Caco-2 (cell line): ENCODE measurements at regions not wholly inside any gene's neighbourhood (a gene's known extent, or its start where the extent isn't known, plus 50 kb on each side); places are given as distances from the start of the nearest gene placed in this dataset.
A peak's percentile ranks its signal among the peaks of the same experiment; 100 is the strongest.

Experiments used
- BruUV-seq: library from RNA; stranded (reverse); fragments of 400-500 nt; replicated peaks from 2 replicates; lab custom pipeline; 2021; lab: Mats Ljungman, UMichigan
- CTCF ChIA-PET: fragments of 300-600 bp; sonication (Branson Sonifier 250); formaldehyde crosslinking; loops from one replicate; lab custom pipeline; 2022; ENCODE audit warnings: antibody characterized with exemption; lab: Charles Lee
- POLR2A ChIA-PET: fragments of 300-600 bp; sonication (Branson Sonifier 250); formaldehyde crosslinking; loops from one replicate; lab custom pipeline; 2022; ENCODE audit warnings: antibody characterized with exemption; lab: Charles Lee
- DNase-seq, 2 experiments: peaks; one replicate each; pipeline versions ENCODE4 v3.0.0 to v3.0.0-alpha.2; 2020 to 2022
- H3K27me3 ChIP-seq: replicated peaks from 2 replicates; pipeline ENCODE4 v1.6.0; 2011; ENCODE audit warnings: low read length; ENCODE audit not compliant: control insufficient read depth, insufficient read depth
- H3K36me3 ChIP-seq: 2 replicates; pipeline ENCODE4 v1.5.1; 2011; ENCODE audit warnings: low read length; ENCODE audit not compliant: control insufficient read depth, insufficient read depth
- H3K4me1 ChIP-seq: fragments of 250-450 bp; sonication (Bioruptor Pico); 2 replicates; pipeline ENCODE4 v1.5.1; 2020; ENCODE audit warnings: mild to moderate bottlenecking
- H3K4me3 ChIP-seq: 2 replicates; pipeline ENCODE4 v1.5.1; 2011; ENCODE audit warnings: low read depth, mild to moderate bottlenecking, control low read depth, low read length
- H3K9me3 ChIP-seq: fragments of 250-450 bp; sonication (Bioruptor Pico); 2 replicates; pipeline ENCODE4 v1.5.1; 2020; ENCODE audit warnings: mild to moderate bottlenecking, moderate library complexity
- H3K27ac Mint-ChIP-seq: one replicate; pipeline ENCODE4 v1.8.0; 2022; ENCODE audit warnings: mixed read lengths; ENCODE audit not compliant: unreplicated experiment
- H3K27me3 Mint-ChIP-seq: one replicate; pipeline ENCODE4 v1.8.0; 2022; ENCODE audit warnings: mixed read lengths; ENCODE audit not compliant: insufficient read depth, unreplicated experiment
- H3K36me3 Mint-ChIP-seq: one replicate; pipeline ENCODE4 v1.8.0; 2022; ENCODE audit warnings: mild to moderate bottlenecking, mixed read lengths; ENCODE audit not compliant: insufficient read depth, unreplicated experiment
- H3K4me1 Mint-ChIP-seq: one replicate; pipeline ENCODE4 v1.8.0; 2022; ENCODE audit warnings: low read depth, mixed read lengths; ENCODE audit not compliant: unreplicated experiment
- H3K4me3 Mint-ChIP-seq: one replicate; pipeline ENCODE4 v1.8.0; 2022; ENCODE audit warnings: mild to moderate bottlenecking, moderate library complexity, mixed read lengths; ENCODE audit not compliant: unreplicated experiment
- H3K9me3 Mint-ChIP-seq: one replicate; pipeline ENCODE4 v1.8.0; 2022; ENCODE audit warnings: mixed read lengths; ENCODE audit not compliant: unreplicated experiment
- intact Hi-C: fragments of 100-400 bp; cut with micrococcal nuclease; formaldehyde crosslinking; loops from one replicate; pipeline ENCODE4 v1.10.0; 2022; ENCODE audit not compliant: unreplicated experiment
- TF ChIP-seq, protein P1 (sequence below), 2 experiments: fragments of 200-600 bp in 1 of 2; IDR thresholded peaks; 1 replicate in 1 of 2; 2 replicates in 1 of 2; pipeline versions ENCODE4 v1.5.1 to v1.8.0; 2011 to 2022; ENCODE audit warnings: antibody characterized with exemption in 1 of 2, control low read depth in 1 of 2, inconsistent platforms in 1 of 2, low read depth in 1 of 2, low read length in 1 of 2, mild to moderate bottlenecking in 1 of 2, moderate library complexity in 1 of 2; ENCODE audit not compliant: insufficient read depth in 1 of 2, severe bottlenecking in 1 of 2, unreplicated experiment in 1 of 2

DNA sequence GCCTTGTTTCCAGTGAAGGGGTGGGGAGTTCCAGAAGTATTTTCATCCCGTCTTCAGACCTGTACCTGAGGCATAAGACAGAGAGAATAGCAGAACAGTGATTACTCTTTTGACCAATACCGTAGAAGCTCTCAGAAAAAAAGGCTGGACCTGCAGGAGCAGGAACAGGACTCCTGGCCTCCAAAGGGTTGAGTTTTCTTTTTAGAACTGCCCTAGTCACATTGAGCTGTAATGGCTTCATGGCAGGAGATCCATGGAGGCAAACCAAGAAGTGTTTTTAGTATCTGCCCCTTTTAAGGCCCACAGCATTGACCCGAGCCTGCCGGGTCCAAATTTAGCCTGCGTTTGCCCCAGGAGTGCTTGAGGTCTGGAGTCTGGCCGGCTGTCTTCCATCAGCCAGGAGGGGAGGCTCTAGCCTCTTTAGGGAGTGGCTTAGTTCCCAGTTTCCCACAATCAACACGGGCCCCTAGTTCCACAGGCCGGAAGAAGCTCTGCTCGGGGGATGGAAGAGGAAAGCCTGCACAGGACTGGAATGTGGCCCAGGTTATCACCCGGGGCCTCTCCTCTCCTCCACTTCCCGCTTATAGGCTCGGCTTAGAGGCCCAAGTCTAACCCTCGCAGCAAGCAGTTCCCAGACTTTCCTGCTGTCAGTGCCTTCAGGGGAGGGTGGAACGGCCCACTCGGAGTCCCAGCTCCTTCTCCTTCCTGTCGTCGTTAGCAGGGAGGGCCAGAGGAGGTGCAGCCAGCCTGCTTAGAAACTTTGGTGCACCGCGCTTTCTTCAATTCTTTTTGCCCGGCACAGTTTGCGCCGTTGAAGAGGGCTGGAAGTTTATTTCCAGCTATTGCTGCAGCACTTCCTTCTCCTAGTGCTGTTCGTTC, 80.7 kb downstream of the C9orf152 start:
- CTCF ChIA-PET: interaction anchor here (0.7 to 1.3 kb wide), 3 partner anchors 26 to 224 kb away, joined by 3 to 4 read pairs (median 3); no protein-coding TSS in a partner anchor
- BruUV-seq: no TSS peak
- H3K4me3 Mint-ChIP-seq: peak overlapping the region; percentile 90

DNA sequence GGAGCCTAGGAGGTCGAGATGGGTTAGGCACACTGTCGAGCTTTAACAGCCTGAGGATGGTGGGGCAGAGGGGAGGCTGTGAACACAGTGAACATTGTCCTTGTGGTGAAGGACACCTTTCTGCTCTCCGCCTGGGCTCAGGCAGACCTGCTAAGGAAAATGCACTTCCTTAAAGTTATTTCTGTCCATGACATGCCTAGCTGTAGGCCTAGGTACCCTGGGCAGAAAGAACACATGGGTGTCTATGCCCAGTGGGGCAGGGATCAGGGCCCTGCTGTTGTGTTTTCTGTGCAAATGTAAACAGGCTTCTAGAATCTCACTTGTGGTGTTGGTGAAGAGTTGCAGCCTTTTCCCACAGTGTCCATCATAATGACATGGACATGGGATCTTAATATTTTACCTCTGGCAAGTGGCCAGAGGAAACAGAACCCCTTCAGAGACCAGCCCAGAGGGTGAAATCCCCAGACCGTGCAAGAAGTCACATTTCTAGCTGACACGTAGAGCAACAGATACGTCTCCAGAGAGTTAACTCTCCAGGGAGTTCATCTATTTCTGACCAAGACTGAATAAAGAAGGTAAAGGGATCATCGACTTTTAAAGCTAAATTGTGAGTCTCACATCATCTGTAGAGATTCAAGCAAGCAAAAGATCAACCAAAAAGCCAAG, 79.2 kb downstream of the C9orf152 start:
- Mint-ChIP-seq H3K27me3 (no peaks in the 10 kb centered on the region), H3K9me3 (no peaks in the 10 kb centered on the region), H3K36me3 (peaks cover 90% of the 10 kb centered on the region), H3K4me1 (peaks cover 29% of the 10 kb centered on the region), H3K27ac (peak overlapping the region; percentile 97), H3K4me3 (peak overlapping the region; percentile 90)
- no peaks in the 10 kb centered on the region for H3K9me3 ChIP-seq
- ChIA-PET POLR2A (interaction anchor here (1.1 to 4.2 kb wide), 5 partner anchors 9 to 226 kb away, joined by 4 to 81 read pairs (median 6); no protein-coding TSS in a partner anchor), CTCF (no interaction called here)
- no peaks in the 10 kb centered on the region for H3K27me3 ChIP-seq
- H3K4me1 ChIP-seq: peaks cover 56% of the 10 kb centered on the region
- intact Hi-C loops: no loop called here
- no TSS peak for BruUV-seq
- DNase-seq: no peak
- no peaks in the 10 kb centered on the region; the same call in 1 of the 2 replicates for H3K36me3 ChIP-seq
- TF ChIP-seq, protein P1, sequence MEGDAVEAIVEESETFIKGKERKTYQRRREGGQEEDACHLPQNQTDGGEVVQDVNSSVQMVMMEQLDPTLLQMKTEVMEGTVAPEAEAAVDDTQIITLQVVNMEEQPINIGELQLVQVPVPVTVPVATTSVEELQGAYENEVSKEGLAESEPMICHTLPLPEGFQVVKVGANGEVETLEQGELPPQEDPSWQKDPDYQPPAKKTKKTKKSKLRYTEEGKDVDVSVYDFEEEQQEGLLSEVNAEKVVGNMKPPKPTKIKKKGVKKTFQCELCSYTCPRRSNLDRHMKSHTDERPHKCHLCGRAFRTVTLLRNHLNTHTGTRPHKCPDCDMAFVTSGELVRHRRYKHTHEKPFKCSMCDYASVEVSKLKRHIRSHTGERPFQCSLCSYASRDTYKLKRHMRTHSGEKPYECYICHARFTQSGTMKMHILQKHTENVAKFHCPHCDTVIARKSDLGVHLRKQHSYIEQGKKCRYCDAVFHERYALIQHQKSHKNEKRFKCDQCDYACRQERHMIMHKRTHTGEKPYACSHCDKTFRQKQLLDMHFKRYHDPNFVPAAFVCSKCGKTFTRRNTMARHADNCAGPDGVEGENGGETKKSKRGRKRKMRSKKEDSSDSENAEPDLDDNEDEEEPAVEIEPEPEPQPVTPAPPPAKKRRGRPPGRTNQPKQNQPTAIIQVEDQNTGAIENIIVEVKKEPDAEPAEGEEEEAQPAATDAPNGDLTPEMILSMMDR (IDR thresholded peaks at IDR 0.05; ENCODE audit: insufficient read depth in 1 of 2, low read depth in 1 of 2, low read length in 1 of 2, severe bottlenecking in 1 of 2, unreplicated experiment in 1 of 2): no peak
- peak overlapping the region; percentile 49 for H3K4me3 ChIP-seq

More for the DNA sequence above, 80.7 kb downstream of the C9orf152 start:
- no peaks in the 10 kb centered on the region for H3K9me3 ChIP-seq
- H3K36me3 ChIP-seq: no peaks in the 10 kb centered on the region
- POLR2A ChIA-PET: interaction anchor here (0.5 to 4.2 kb wide), 11 partner anchors 11 to 224 kb away, joined by 4 to 81 read pairs (median 6); no protein-coding TSS in a partner anchor
- Mint-ChIP-seq H3K9me3 (no peaks in the 10 kb centered on the region), H3K36me3 (peaks cover 82% of the 10 kb centered on the region), H3K4me1 (peaks cover 38% of the 10 kb centered on the region), H3K27ac (peak overlapping the region; percentile 97), H3K27me3 (no peaks in the 10 kb centered on the region)
- TF ChIP-seq, protein P1 (IDR thresholded peaks at IDR 0.05; ENCODE audit: insufficient read depth in 1 of 2, low read depth in 1 of 2, low read length in 1 of 2, severe bottlenecking in 1 of 2, unreplicated experiment in 1 of 2): no peak
- peak overlapping the region; percentile 49 for H3K4me3 ChIP-seq
- no peaks in the 10 kb centered on the region for H3K27me3 ChIP-seq
- peaks cover 56% of the 10 kb centered on the region for H3K4me1 ChIP-seq
- DNase-seq: peak; percentile 84 to 94
- intact Hi-C loops: loop anchor here (1.0 kb wide), 2 partner anchors 38 to 78 kb away; no protein-coding TSS in a partner anchor

- intact Hi-C loops: no loop called here
- H3K4me3 ChIP-seq: no peak overlapping the region; the same call in 1 of the 2 replicates
- no peaks in the 10 kb centered on the region for H3K27me3 ChIP-seq
- DNase-seq: no peak
- POLR2A ChIA-PET: interaction anchor here (1.4 kb wide), 1 partner anchor 14 kb away, joined by 4 read pairs; no protein-coding TSS in a partner anchor
- peaks cover 51% of the 10 kb centered on the region for H3K4me1 ChIP-seq
- H3K36me3 Mint-ChIP-seq: peaks cover 96% of the 10 kb centered on the region
- H3K4me3 Mint-ChIP-seq: peak overlapping the region; percentile 90
- no peaks in the 10 kb centered on the region for H3K9me3 ChIP-seq
- H3K27me3 Mint-ChIP-seq: no peaks in the 10 kb centered on the region
- peaks cover 32% of the 10 kb centered on the region for H3K4me1 Mint-ChIP-seq
- H3K27ac Mint-ChIP-seq: peak overlapping the region; percentile 97
- TF ChIP-seq, protein P1 (IDR thresholded peaks at IDR 0.05; ENCODE audit: insufficient read depth in 1 of 2, low read depth in 1 of 2, low read length in 1 of 2, severe bottlenecking in 1 of 2, unreplicated experiment in 1 of 2): no peak
- H3K9me3 Mint-ChIP-seq: no peaks in the 10 kb centered on the region
- no TSS peak for BruUV-seq
- H3K36me3 ChIP-seq: no peaks in the 10 kb centered on the region; the same call in 1 of the 2 replicates
- CTCF ChIA-PET: no interaction called here
These were observed 78.5 kb downstream of the C9orf152 start for GRCh38 chr9:110129425-110129824.
